ENCODE measurements at regions not wholly inside any gene's neighbourhood (a gene's known extent, or its start where the extent isn't known, plus 50 kb on each side); places are given as distances from the start of the nearest gene placed in this dataset.

DNA sequence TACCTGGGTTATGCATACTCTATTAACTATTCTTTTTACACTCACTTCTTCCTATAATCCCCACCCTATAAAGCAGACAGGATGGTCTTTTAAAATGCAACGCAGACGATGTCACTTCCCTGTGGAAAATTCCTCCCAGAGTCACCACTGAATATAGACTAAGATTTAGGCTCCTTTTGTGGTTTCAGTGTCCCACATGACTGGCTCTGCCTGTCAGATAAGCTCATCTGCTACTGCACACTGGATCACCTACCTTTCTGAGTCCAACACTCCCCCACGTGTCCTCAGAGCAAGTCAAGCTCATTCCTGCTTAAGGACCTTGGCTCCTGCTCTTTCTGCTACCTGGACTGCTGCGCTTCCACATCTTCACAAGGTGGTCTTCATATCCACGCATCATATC, 73.0 kb upstream of the SIPA1L2 start:
- H3K4me3 ChIP-seq (ENCODE audit: low read length): no peak overlapping the region
- DNase-seq (ENCODE audit: low read depth): no peak
- TF ChIP-seq CTCF (conservative IDR thresholded peaks at IDR 0.05; ENCODE audit: low read length): no peak

GRCh38 chr1:232704256-232704655, 74.3 kb upstream of the SIPA1L2 start:
- H3K4me3 ChIP-seq (ENCODE audit: low read length): no peak overlapping the region
- TF ChIP-seq CTCF (conservative IDR thresholded peaks at IDR 0.05; ENCODE audit: low read length): no peak
- DNase-seq (ENCODE audit: low read depth): no peak

DNA sequence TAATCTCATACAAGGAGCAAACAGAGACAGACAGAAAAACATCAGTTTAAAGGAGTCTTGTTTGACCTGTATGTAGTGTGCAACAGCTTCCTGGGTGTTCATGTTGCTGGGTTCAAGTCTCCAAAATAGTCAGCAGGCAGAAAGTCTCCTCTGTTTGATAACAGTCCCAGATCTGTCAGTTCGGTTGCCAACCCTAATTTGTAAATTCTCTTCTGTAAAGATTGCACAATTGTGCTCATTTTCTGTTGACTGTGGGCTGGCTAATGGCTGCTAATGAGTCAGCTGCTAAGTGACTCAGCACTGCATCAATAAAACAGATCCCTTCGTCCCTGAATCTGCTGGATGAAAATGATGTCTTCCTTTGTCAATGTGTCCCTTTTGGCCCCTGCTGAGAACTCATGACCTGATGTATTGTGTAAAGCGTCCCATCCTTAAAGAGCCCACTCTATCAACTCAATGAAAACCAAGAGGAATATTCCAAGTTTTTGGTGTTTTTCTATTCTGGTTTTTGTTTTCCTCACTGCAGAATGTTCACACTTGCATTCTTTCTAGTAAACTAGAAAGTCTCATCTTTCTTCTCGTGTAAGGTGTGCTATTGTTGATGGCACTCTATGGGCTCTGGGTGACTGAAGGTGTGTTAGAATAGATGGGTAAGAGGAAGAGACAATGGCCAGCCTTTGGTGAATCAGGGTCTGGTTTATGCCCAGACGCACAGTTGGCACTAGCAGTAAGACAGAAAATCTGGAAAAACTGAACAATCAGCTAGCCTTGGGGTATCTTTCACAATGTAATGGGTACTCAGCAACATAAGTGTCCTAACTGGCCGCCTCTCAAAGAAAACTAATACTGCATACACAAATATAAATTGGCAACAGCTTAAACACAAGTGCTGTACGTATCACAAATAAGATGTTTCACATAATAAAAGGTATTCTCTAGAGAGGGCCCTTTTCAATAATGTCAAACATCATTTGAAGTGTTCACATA, 75.1 kb upstream of the SIPA1L2 start:
- no peak for TF ChIP-seq CTCF (conservative IDR thresholded peaks at IDR 0.05; ENCODE audit: low read length)
- DNase-seq (ENCODE audit: low read depth): peak; percentile 86
- H3K4me3 ChIP-seq (ENCODE audit: low read length): no peak overlapping the region

- peak; percentile 67 for DNase-seq (ENCODE audit: low read depth)
- TF ChIP-seq CTCF (conservative IDR thresholded peaks at IDR 0.05; ENCODE audit: low read length): no peak
- no peak overlapping the region for H3K4me3 ChIP-seq (ENCODE audit: low read length)
These were observed 76.1 kb upstream of the SIPA1L2 start for GRCh38 chr1:232705815-232706575.

DNA sequence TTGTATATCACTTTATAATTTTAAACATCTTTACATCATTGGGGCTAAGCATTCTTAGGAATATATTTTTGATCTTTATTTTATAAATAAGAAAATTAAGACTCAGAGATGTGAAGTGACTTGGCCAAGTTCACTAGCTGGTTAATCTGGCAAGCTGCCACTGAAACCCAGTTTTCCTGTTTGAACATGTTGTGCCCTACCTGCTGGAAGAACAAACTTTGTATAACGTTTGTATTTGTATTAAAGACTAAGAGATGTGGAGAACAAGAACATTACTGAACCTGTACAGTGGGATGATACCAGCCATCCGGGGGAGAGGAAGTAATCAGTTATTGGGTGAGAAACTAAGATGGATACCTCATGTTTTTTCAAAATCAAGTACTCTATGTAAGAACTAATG, 77.2 kb upstream of the SIPA1L2 start:
- TF ChIP-seq CTCF (conservative IDR thresholded peaks at IDR 0.05; ENCODE audit: low read length): no peak
- no peak overlapping the region for H3K4me3 ChIP-seq (ENCODE audit: low read length)
- no peak for DNase-seq (ENCODE audit: low read depth)

GRCh38 chr1:232709386-232709785, 79.5 kb upstream of the SIPA1L2 start:
- H3K4me3 ChIP-seq (ENCODE audit: low read length): no peak overlapping the region
- no peak for TF ChIP-seq CTCF (conservative IDR thresholded peaks at IDR 0.05; ENCODE audit: low read length)
- no peak for DNase-seq (ENCODE audit: low read depth)

All from AG10803 (cell line).